Small intestine (tissue), 7 donors: ENCODE measurements at regions not wholly inside any gene's neighbourhood (a gene's known extent, or its start where the extent isn't known, plus 50 kb on each side); places are given as distances from the start of the nearest gene placed in this dataset.

ENCODE experiments used
- DNase-seq, 2 donors: peaks; one replicate each; pipeline versions ENCODE4 v3.0.0 to v3.0.0-alpha.2; 2013
- FAIRE-seq: peaks from 2 replicates; lab custom pipeline; 2012; peaks lifted over from hg19 to GRCh38; lab: Jason Lieb, UNC
- H3K27ac ChIP-seq, 3 donors: one replicate each; pipeline ENCODE4 v1.5.1; 2013; ENCODE audit warnings: low read length in 2 of 3, mild to moderate bottlenecking in 2 of 3, control low read depth in 1 of 3, inconsistent platforms in 1 of 3, low read depth in 1 of 3, moderate library complexity in 1 of 3
- H3K27me3 ChIP-seq, 3 donors: one replicate each; pipeline ENCODE4 v1.6.1; 2013; ENCODE audit warnings: low read length in 3 of 3, inconsistent platforms in 1 of 3; ENCODE audit not compliant: control insufficient read depth in 3 of 3, insufficient read depth in 3 of 3
- H3K36me3 ChIP-seq, 3 donors: one replicate each; pipeline ENCODE4 v1.6.1; 2013; ENCODE audit warnings: low read length in 3 of 3, inconsistent platforms in 1 of 3, low read depth in 1 of 3, mild to moderate bottlenecking in 1 of 3, moderate library complexity in 1 of 3; ENCODE audit not compliant: control insufficient read depth in 3 of 3, insufficient read depth in 2 of 3
- H3K4me1 ChIP-seq, 3 donors: one replicate each; pipeline ENCODE4 v1.6.1; 2013; ENCODE audit warnings: low read length in 2 of 3, inconsistent platforms in 1 of 3, low read depth in 1 of 3, mild to moderate bottlenecking in 1 of 3, moderate library complexity in 1 of 3; ENCODE audit not compliant: control insufficient read depth in 3 of 3, insufficient read depth in 2 of 3
- H3K4me3 ChIP-seq, 3 donors: one replicate each; pipeline ENCODE4 v1.5.1; 2013; ENCODE audit warnings: low read length in 3 of 3, control low read depth in 1 of 3, inconsistent platforms in 1 of 3, low read depth in 1 of 3, mild to moderate bottlenecking in 1 of 3, moderate library complexity in 1 of 3
- H3K9me3 ChIP-seq, 2 donors: one replicate each; pipeline ENCODE4 v1.6.1; 2013; ENCODE audit warnings: low read depth in 1 of 2, low read length in 1 of 2; ENCODE audit not compliant: control insufficient read depth in 2 of 2, insufficient read depth in 1 of 2
- WGBS, 3 donors: extraction: QIAGEN DNeasy Blood & Tissue Kit; methylation state at CpG; one replicate each; pipeline ENCODE4 v1.1.7; 2013; 5-methylcytosine and 5-hydroxymethylcytosine counted together
- donor health status: healthy with polysubstance abuse.
- donor health status: control.
- donor health status: control.
- donor health status: Bipolar disorder and iron deficiency.
- donor health status: healthy.

DNA sequence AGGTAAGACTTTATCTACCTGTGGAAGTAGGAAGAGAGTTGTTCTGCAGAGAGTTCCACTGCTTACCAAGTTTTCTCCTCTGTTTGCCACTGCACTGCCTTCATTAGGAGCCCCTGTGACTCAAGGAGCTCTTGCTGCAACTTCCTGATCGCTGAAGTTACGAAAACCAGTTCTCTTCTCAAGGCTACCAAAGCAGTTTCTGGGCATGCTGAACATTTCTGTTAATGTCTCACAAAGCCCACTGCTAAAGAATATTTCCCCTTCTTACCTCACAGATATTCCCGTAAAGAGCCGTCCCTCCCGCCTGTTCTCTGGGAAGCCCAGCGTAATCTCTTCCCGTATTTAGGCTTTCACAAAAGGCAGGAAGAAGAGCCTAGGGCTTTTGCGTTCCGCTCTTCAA, 82.6 kb upstream of the OXGR1 start:
- Histone ChIP-seq H3K4me1 (no peaks in the 10 kb centered on the region), H3K4me3 (no peak overlapping the region), H3K27ac (peak overlapping the region in 1 of 3 donors; percentile 27), H3K27me3 (no peaks in the 10 kb centered on the region), H3K36me3 (no peaks in the 10 kb centered on the region), H3K9me3 (peaks cover 0 to 2% of the 10 kb centered on the region in 2 donors)
- FAIRE-seq = no peak
- 78 to 89% (median 82%) methylated on average over 9 of the region's 9 CpGs for WGBS, 3 donors
- no peak for DNase-seq

DNA sequence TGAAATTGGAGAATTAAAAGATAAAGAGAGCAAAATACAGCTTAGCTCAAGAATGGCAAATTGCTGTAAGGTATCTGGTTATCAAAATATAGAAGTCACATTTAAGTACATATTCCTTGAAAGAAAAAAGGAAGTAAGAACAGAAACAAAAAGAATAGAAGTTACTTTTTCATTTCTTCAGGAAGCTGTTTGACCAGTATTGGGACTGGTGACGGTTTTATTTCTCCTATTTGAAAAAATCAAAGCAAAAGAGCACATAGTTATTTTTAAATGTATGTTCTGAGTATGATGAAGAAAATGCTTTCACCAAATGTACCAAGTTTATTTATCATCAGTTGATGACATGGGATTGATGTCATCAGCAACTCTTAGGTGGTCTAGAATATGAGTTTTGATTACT, 83.1 kb upstream of the OXGR1 start:
- DNase-seq (no peak), FAIRE-seq (no peak)
- Histone ChIP-seq H3K36me3 (no peaks in the 10 kb centered on the region), H3K4me1 (no peaks in the 10 kb centered on the region), H3K4me3 (no peak overlapping the region), H3K27ac (no peak overlapping the region), H3K27me3 (no peaks in the 10 kb centered on the region), H3K9me3 (peaks cover 0 to 2% of the 10 kb centered on the region in 2 donors)
- 63 to 87% (median 67%) methylated on average over 1 of the region's 1 CpG for WGBS, 3 donors

DNA sequence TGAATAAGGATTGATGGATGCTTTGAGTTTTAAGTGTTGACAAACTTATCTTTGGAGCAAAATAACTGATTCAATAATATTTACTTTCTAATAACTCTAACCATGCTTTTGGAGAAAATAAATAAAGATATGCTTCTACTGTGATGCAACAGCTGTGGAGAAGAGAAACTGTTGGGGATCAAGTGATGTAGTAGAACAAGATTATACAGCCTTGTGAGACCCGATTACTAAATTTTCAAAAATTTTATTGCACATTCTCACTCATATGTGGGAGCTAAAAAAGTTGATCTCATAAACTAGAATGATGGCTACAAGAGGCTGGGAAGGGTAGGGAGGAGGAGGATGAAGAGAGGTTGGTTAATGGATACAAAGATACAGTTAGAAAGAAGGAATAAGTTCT, 85.5 kb upstream of the OXGR1 start:
- DNase-seq (no peak), FAIRE-seq (no peak)
- no peaks in the 10 kb centered on the region for H3K9me3 ChIP-seq
- no peaks in the 10 kb centered on the region for H3K36me3 ChIP-seq
- no peaks in the 10 kb centered on the region for H3K27me3 ChIP-seq
- H3K4me1 ChIP-seq = no peaks in the 10 kb centered on the region
- H3K4me3 ChIP-seq = no peak overlapping the region
- no peak overlapping the region for H3K27ac ChIP-seq
- 71 to 83% (median 76%) methylated on average over 1 of the region's 1 CpG for WGBS, 3 donors

DNA sequence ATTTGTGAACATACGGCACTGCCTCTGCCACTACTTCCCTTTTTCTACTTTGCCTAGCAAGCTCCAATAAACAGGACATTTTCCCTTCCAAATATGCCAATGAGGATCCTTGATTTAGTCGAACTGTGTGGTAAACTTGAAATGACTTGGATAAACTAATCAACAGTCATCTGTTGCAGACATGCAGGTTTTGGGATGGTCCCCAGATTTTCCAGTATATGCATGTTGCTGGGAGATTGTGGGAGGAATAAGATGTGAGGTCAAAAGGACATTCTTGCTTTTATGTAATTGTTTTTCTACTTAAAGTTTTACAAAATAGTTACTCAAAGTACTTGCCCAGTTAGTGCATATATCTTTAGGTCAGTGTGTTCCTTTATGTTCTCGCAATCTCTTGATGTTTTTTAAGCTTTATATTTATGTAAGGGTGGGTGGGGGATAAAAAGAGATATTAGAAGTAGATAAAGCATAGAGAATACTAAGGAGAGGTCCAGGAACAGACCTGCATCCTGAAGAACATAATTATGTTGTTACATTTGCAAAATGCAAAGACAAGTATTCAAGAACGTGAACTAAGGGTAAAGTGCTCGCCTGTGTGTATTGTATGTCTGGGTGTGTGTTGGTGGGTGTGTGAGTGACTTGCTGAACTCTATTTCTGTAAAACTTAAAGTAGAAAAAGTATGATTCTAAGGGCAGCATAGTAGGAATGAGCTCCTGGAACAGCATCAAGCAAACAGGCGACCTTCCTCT, 88.4 kb upstream of the OXGR1 start:
- H3K9me3 ChIP-seq = no peaks in the 10 kb centered on the region
- 79 to 88% (median 86%) methylated on average over 6 of the region's 6 CpGs for WGBS, 3 donors
- H3K36me3 ChIP-seq = no peaks in the 10 kb centered on the region
- no peaks in the 10 kb centered on the region for H3K4me1 ChIP-seq
- FAIRE-seq (no peak), DNase-seq (no peak)
- no peak overlapping the region for H3K27ac ChIP-seq
- H3K4me3 ChIP-seq = no peak overlapping the region
- H3K27me3 ChIP-seq = no peaks in the 10 kb centered on the region

DNA sequence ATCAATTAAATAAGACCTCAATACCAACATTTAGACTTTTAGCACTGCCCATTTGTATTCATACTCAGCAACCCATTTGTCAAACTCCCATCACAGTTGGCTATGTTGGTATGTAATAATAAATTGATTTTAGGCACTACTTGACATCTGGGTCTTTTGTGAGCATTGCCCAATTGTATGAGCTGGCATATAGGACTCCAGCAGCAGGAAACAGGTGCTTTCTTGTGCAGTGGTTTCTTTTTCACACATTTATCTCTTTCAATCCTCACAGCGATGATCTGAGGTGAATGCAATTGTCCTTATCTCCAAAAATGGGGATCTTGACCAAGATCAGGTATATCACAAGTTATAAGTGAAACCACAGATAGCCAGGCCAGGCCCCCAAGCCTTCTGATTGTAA, 96.9 kb upstream of the OXGR1 start:
- Histone ChIP-seq H3K27me3 (no peaks in the 10 kb centered on the region), H3K4me1 (no peaks in the 10 kb centered on the region), H3K9me3 (no peaks in the 10 kb centered on the region), H3K4me3 (no peak overlapping the region), H3K27ac (no peak overlapping the region), H3K36me3 (no peaks in the 10 kb centered on the region)
- FAIRE-seq = no peak
- no peak for DNase-seq
- WGBS, 3 donors = 48 to 55% (median 50%) methylated on average over 1 of the region's 1 CpG

DNA sequence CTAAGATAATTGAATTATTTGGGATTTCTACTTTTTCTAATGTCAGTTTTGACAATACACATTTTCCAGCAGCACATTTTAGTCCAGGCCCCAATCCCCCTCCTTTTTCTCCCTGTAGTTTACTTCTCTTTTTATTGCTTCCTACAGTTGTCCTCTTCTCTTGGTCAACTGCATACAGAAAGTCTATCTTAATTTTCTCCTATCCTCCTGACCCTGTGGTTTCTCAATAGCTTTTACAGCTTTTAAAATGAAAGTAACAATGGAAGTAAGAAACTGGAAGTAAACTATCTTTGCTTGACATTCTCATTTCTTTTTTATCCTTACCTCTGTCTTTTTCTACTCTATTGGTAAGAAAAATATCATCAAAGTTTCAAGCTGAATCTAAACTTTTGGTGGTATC, 106.5 kb upstream of the OXGR1 start:
- Histone ChIP-seq H3K27me3 (no peaks in the 10 kb centered on the region), H3K27ac (no peak overlapping the region), H3K4me1 (no peaks in the 10 kb centered on the region), H3K4me3 (no peak overlapping the region), H3K9me3 (peaks cover 0 to 3% of the 10 kb centered on the region in 2 donors), H3K36me3 (no peaks in the 10 kb centered on the region)
- FAIRE-seq (no peak), DNase-seq (peak in 1 of 2 donors; percentile 28)

DNA sequence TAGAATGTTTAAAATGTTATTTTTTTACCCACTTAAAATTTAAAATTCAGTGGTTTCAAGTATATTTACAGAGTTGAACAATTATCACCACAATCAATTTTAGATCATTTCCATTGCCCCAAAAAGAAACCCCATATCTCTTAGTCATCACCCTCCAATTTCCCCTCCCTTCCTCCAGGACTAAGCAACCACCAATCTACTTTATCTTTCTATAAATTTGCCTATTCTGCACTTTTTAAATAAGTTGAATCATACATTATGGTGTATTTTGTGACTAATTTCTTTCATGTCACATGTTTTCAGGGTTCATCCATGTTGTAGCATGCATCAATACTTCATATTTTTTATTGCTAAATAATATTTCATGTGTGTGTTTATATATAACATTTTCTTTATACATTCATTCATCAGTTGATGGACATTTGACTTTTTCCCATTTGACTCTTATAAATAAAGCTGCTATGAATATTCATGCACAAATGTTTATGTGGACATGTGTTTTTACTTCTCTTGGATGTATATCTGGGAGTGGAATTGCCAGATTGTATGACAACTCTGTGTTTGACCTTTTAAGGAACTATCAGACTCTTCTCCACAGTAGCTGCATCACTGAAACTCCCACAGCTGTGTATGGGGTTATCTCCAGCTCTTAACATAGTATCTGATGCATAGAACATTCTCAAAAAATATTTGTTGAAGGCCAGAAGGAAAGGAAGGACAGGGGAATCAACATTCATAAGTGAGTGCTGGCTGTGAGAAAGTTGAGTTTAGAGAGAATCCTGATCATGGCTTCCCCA, 107.8 kb upstream of the OXGR1 start:
- H3K4me3 ChIP-seq = no peak overlapping the region
- FAIRE-seq (no peak), DNase-seq (no peak)
- H3K4me1 ChIP-seq = no peaks in the 10 kb centered on the region
- no peaks in the 10 kb centered on the region for H3K27me3 ChIP-seq
- peaks cover 0 to 3% of the 10 kb centered on the region in 2 donors for H3K9me3 ChIP-seq
- no peaks in the 10 kb centered on the region for H3K36me3 ChIP-seq
- H3K27ac ChIP-seq = no peak overlapping the region

DNA sequence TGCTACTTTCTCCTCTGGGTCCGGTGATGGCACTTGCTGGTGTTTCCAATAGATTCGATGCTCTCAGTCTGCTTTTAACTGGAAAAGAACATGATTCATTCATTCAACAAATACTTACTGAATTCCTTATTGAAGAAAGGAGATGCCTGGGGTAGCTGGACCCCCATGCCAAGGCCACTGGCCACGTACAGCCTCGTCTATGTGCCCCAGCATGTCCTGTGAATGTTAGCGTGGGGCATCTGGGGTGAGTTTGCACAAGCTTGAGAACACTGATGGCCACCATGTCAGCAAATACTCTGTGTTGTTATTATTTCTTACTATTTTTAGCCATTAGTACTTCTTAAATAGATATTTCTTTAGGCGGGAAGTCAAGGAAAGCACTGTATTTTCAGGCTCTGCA, 112.0 kb upstream of the OXGR1 start:
- Histone ChIP-seq H3K4me1 (peaks cover 0 to 4% (median 3%) of the 10 kb centered on the region in 3 donors), H3K4me3 (no peak overlapping the region), H3K9me3 (peaks cover 0 to 3% of the 10 kb centered on the region in 2 donors), H3K36me3 (no peaks in the 10 kb centered on the region), H3K27me3 (peaks cover 0 to 5% (median 0%) of the 10 kb centered on the region in 3 donors), H3K27ac (no peak overlapping the region)
- 75 to 83% (median 77%) methylated on average over 6 of the region's 6 CpGs for WGBS, 3 donors
- DNase-seq = no peak
- no peak for FAIRE-seq
